MG63 (cell line): ENCODE measurements at regions not wholly inside any gene's neighbourhood (a gene's known extent, or its start where the extent isn't known, plus 50 kb on each side); places are given as distances from the start of the nearest gene placed in this dataset.
"Not testable (repeated sequence)": the region's sequence is repeated elsewhere in the genome, so short reads cannot be mapped to it uniquely, and the experiment has no call there.

Experiments used
- DNase-seq: peaks from one replicate; pipeline ENCODE4 v3.0.0-alpha.2; 2020
- H3K27me3 ChIP-seq: fragments of 250-450 bp; sonication (Bioruptor Pico); 2 replicates; pipeline ENCODE4 v1.5.1; 2020; ENCODE audit warnings: mild to moderate bottlenecking, moderate library complexity
- H3K36me3 ChIP-seq: fragments of 250-450 bp; sonication (Bioruptor Pico); 2 replicates; pipeline ENCODE4 v1.5.1; 2020; ENCODE audit warnings: mild to moderate bottlenecking, moderate library complexity
- H3K4me3 ChIP-seq: fragments of 250-450 bp; sonication (Bioruptor Pico); 2 replicates; pipeline ENCODE4 v1.5.1; 2020; ENCODE audit warnings: mild to moderate bottlenecking, moderate library complexity
- H3K9me3 ChIP-seq: fragments of 250-450 bp; sonication (Bioruptor Pico); 2 replicates; pipeline ENCODE4 v1.5.1; 2020; ENCODE audit warnings: mild to moderate bottlenecking, moderate library complexity

GRCh38 chr1:224791362-224791941 lies 138.0 kb upstream of the DNAH14 start:
- Histone ChIP-seq H3K36me3 (no peaks in the 10 kb centered on the region), H3K27me3 (no peaks in the 10 kb centered on the region), H3K9me3 (no peaks in the 10 kb centered on the region), H3K4me3 (no peak overlapping the region)
- DNase-seq, result no peak

GRCh38 chr1:224795591-224795990 lies 133.9 kb upstream of the DNAH14 start:
- Histone ChIP-seq H3K27me3 (no peaks in the 10 kb centered on the region), H3K36me3 (no peaks in the 10 kb centered on the region), H3K4me3 (no peak overlapping the region), H3K9me3 (no peaks in the 10 kb centered on the region)
- DNase-seq, result no peak

GRCh38 chr1:224799083-224799482 lies 130.4 kb upstream of the DNAH14 start:
- Histone ChIP-seq H3K9me3 (no peaks in the 10 kb centered on the region), H3K36me3 (no peaks in the 10 kb centered on the region), H3K27me3 (no peaks in the 10 kb centered on the region), H3K4me3 (no peak overlapping the region)
- no peak for DNase-seq

- H3K27me3 ChIP-seq, result no peaks in the 10 kb centered on the region
- no peaks in the 10 kb centered on the region for H3K9me3 ChIP-seq
- no peak overlapping the region for H3K4me3 ChIP-seq
- H3K36me3 ChIP-seq, result no peaks in the 10 kb centered on the region
- DNase-seq, result no peak
Observed at GRCh38 chr1:224800486-224801119, 128.9 kb upstream of the DNAH14 start.

- Histone ChIP-seq H3K27me3 (no peaks in the 10 kb centered on the region), H3K9me3 (no peaks in the 10 kb centered on the region), H3K4me3 (no peak overlapping the region), H3K36me3 (no peaks in the 10 kb centered on the region)
- no peak for DNase-seq
Observed at GRCh38 chr1:224801844-224802490, 127.5 kb upstream of the DNAH14 start.

- no peaks in the 10 kb centered on the region for H3K36me3 ChIP-seq
- no peak overlapping the region for H3K4me3 ChIP-seq
- no peaks in the 10 kb centered on the region for H3K9me3 ChIP-seq
- no peak for DNase-seq
- no peaks in the 10 kb centered on the region for H3K27me3 ChIP-seq
Observed at GRCh38 chr1:224802617-224803016, 126.9 kb upstream of the DNAH14 start.

- no peak for DNase-seq
- no peaks in the 10 kb centered on the region for H3K27me3 ChIP-seq
- H3K9me3 ChIP-seq, result no peaks in the 10 kb centered on the region
- H3K4me3 ChIP-seq, result no peak overlapping the region
- no peaks in the 10 kb centered on the region for H3K36me3 ChIP-seq
Observed at GRCh38 chr1:224804220-224804619, 125.3 kb upstream of the DNAH14 start.

GRCh38 chr1:224805889-224806288 lies 123.6 kb upstream of the DNAH14 start:
- Histone ChIP-seq H3K9me3 (no peaks in the 10 kb centered on the region), H3K4me3 (no peak overlapping the region), H3K36me3 (no peaks in the 10 kb centered on the region), H3K27me3 (no peaks in the 10 kb centered on the region)
- DNase-seq, result no peak

- no peak for DNase-seq
- no peak overlapping the region for H3K4me3 ChIP-seq
- H3K9me3 ChIP-seq, result no peaks in the 10 kb centered on the region
- no peaks in the 10 kb centered on the region for H3K27me3 ChIP-seq
- no peaks in the 10 kb centered on the region for H3K36me3 ChIP-seq
Observed at GRCh38 chr1:224809137-224809536, 120.3 kb upstream of the DNAH14 start.

GRCh38 chr1:224809613-224810012 lies 119.9 kb upstream of the DNAH14 start:
- H3K27me3 ChIP-seq, result no peaks in the 10 kb centered on the region
- H3K4me3 ChIP-seq, result no peak overlapping the region
- no peak for DNase-seq
- H3K9me3 ChIP-seq, result no peaks in the 10 kb centered on the region
- H3K36me3 ChIP-seq, result no peaks in the 10 kb centered on the region

- Histone ChIP-seq H3K9me3 (no peaks in the 10 kb centered on the region), H3K4me3 (no peak overlapping the region), H3K36me3 (no peaks in the 10 kb centered on the region), H3K27me3 (no peaks in the 10 kb centered on the region)
- DNase-seq, result no peak
Observed at GRCh38 chr1:224811564-224811963, 117.9 kb upstream of the DNAH14 start.

GRCh38 chr1:224815647-224816046 lies 113.8 kb upstream of the DNAH14 start:
- H3K36me3 ChIP-seq, result no peaks in the 10 kb centered on the region
- H3K27me3 ChIP-seq, result no peaks in the 10 kb centered on the region
- no peaks in the 10 kb centered on the region for H3K9me3 ChIP-seq
- H3K4me3 ChIP-seq, result no peak overlapping the region
- DNase-seq, result no peak

GRCh38 chr1:224816062-224816461 lies 113.4 kb upstream of the DNAH14 start:
- Histone ChIP-seq H3K36me3 (no peaks in the 10 kb centered on the region), H3K4me3 (no peak overlapping the region), H3K27me3 (no peaks in the 10 kb centered on the region), H3K9me3 (no peaks in the 10 kb centered on the region)
- no peak for DNase-seq

- H3K4me3 ChIP-seq, result no peak overlapping the region
- H3K9me3 ChIP-seq, result no peaks in the 10 kb centered on the region
- H3K27me3 ChIP-seq, result no peaks in the 10 kb centered on the region
- DNase-seq, result no peak
- H3K36me3 ChIP-seq, result no peaks in the 10 kb centered on the region
Observed at GRCh38 chr1:224817382-224817781, 112.1 kb upstream of the DNAH14 start.

GRCh38 chr1:224819861-224820260 lies 109.6 kb upstream of the DNAH14 start:
- DNase-seq, result no peak
- H3K27me3 ChIP-seq, result no peaks in the 10 kb centered on the region
- H3K4me3 ChIP-seq, result no peak overlapping the region

GRCh38 chr1:224820341-224820740 lies 109.1 kb upstream of the DNAH14 start:
- no peaks in the 10 kb centered on the region for H3K27me3 ChIP-seq
- H3K9me3 ChIP-seq, result no peaks in the 10 kb centered on the region
- H3K4me3 ChIP-seq, result no peak overlapping the region
- no peak for DNase-seq
- no peaks in the 10 kb centered on the region for H3K36me3 ChIP-seq

More at GRCh38 chr1:224819861-224820260, 109.6 kb upstream of the DNAH14 start:
- H3K9me3 ChIP-seq, result no peaks in the 10 kb centered on the region
- no peaks in the 10 kb centered on the region for H3K36me3 ChIP-seq

GRCh38 chr1:224821751-224822150 lies 107.7 kb upstream of the DNAH14 start:
- not testable (repeated sequence) for H3K4me3 ChIP-seq, DNase-seq, H3K9me3 ChIP-seq, H3K27me3 ChIP-seq, H3K36me3 ChIP-seq

GRCh38 chr1:224825525-224826000 lies 103.9 kb upstream of the DNAH14 start:
- H3K27me3 ChIP-seq, result peaks cover 3% of the 10 kb centered on the region; the same call in 1 of the 2 replicates
- DNase-seq, result no peak

More at GRCh38 chr1:224825525-224826000, 103.9 kb upstream of the DNAH14 start:
- Histone ChIP-seq H3K9me3 (no peaks in the 10 kb centered on the region), H3K36me3 (no peaks in the 10 kb centered on the region), H3K4me3 (no peak overlapping the region)
